HG03060 (cell line): ENCODE measurements at regions not wholly inside any gene's neighbourhood (a gene's known extent, or its start where the extent isn't known, plus 50 kb on each side); places are given as distances from the start of the nearest gene placed in this dataset.
"Not testable (repeated sequence)": the region's sequence is repeated elsewhere in the genome, so short reads cannot be mapped to it uniquely, and the experiment has no call there.

ENCODE experiments used
- ATAC-seq: cut with Tn5 transposase; IDR thresholded peaks from one replicate; pipeline ENCODE4 v1.9.1; 2021; ENCODE audit warnings: low read depth, moderate number of reproducible peaks; ENCODE audit not compliant: unreplicated experiment

DNA sequence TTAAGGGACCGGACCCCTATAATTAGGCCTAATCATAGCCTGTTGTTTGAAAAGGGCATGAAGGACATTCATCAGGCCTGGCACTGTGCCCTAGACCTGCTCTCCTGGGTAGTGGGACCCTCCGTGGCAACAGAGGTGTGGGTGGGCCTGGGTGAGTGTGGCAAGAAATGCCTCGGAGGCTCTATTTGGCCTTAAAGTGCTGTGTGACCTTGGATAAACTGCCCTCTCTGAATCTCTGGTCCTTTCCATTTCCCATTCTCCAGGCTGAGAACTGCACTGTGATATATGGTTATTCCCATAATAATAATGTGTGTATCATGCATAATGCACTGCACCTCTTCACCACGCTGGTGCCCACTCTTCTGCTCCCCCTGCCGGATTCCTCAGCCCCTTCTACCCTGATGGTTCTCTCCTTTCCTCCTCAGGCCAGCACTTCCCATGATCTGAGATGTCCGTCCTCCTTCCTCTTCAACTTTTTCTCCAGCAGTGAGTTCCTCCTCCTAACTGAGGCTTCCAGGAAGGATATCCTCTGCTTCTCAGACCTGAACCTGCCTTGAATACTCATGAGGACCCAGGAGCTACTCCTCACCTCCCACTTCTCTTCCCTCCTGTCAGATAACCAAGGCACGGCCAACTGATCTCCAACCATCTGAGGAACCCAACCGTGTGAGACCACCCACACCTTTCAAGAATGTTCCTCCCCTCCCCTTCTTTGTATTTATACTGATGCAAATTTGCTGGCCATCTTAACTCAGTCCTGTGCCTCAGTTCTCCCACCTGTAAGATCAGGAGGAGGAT lies 111.0 kb upstream of the PZP start:
- no peak for ATAC-seq

- not testable (repeated sequence) for ATAC-seq
These were observed 105.3 kb upstream of the PZP start for GRCh38 chr12:9313479-9313878.

- not testable (repeated sequence) for ATAC-seq
These were observed 104.5 kb upstream of the PZP start for GRCh38 chr12:9312406-9313392.

- ATAC-seq, result not testable (repeated sequence)
These were observed 103.3 kb upstream of the PZP start for GRCh38 chr12:9311454-9311853.

DNA sequence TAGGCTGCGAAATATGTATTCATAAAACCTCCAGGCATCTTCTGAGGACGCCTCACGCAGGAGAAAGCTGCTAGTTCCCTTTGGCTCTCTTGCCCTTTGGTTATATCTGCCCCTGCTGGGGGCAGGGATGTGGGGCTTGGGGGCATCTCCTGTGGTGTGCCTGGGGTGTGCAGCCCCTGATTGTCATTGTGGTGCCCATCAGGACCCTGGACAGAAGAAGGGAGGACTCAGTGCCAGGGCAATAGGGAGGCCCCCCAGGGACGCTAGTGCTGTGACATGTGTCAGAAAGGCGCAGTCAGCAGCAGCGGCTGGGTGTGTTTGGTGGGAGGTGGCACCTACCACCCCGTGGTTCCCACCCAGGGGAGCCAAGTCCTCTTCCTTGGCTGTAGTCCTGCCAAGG lies 102.5 kb upstream of the PZP start:
- not testable (repeated sequence) for ATAC-seq

DNA sequence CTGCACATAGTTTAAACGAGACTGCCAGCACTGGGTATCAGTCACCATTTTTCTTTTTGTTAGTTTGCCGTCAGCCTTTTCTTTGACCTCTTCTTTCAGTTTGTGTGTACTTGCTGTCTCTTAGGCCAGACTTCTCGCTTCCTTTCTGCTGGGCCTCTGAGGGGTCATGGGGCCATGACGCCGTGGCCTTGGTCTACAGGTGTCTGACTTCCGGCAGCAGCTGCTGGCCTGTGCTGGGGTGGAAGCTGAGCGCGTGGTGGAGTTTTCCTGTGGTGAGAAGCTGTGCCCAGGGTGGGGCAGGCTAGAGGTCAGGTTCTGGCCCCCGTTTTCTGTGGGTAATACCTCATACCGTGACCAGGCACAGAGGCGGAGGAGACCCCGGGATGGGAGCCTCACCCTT lies 101.6 kb upstream of the PZP start:
- not testable (repeated sequence) for ATAC-seq

DNA sequence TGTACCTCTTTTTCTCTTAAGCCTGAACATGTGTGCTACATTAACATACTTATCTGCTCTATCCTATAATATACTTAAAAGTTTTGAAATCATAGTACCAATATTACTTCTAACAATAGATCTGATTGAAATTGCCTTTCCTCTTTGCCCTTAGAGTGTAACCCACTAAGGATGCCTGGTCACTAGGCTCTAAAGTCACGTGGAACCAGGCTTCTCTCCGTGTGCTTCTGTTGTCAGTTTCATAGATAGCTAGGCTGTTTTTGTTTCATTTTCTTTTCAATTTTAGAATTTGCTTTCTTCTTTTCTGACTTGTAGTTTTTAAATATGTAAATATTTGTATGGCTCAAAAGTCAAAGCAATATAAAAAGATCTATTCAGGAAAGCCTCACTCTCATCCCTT lies 100.5 kb upstream of the PZP start:
- not testable (repeated sequence) for ATAC-seq

GRCh38 chr12:9308163-9308562 lies 100.0 kb upstream of the PZP start:
- not testable (repeated sequence) for ATAC-seq

GRCh38 chr12:9307255-9307654 lies 99.1 kb upstream of the PZP start:
- ATAC-seq, result not testable (repeated sequence)

- ATAC-seq, result not testable (repeated sequence)
These were observed 97.8 kb upstream of the PZP start for GRCh38 chr12:9306004-9306403.

DNA sequence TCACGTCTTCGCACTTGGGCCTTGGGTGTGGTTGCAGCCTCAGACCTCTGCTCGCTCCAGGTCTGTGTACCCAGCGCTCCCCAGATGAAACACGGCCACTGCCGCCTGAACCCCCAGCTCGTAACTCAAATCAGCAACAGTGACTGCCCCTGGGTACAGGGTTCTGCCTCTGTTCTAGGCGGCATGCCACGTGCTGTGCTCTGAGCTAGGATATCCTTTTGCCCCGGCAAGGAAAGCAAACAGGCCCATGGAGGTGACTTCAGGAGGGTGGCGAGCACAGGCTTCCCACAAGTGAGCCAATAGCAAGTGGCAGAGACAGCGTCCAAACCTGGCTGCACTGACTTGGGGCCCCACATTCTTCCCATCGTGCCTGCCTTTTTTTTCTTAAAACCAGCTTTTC lies 96.3 kb upstream of the PZP start:
- ATAC-seq, result not testable (repeated sequence)

DNA sequence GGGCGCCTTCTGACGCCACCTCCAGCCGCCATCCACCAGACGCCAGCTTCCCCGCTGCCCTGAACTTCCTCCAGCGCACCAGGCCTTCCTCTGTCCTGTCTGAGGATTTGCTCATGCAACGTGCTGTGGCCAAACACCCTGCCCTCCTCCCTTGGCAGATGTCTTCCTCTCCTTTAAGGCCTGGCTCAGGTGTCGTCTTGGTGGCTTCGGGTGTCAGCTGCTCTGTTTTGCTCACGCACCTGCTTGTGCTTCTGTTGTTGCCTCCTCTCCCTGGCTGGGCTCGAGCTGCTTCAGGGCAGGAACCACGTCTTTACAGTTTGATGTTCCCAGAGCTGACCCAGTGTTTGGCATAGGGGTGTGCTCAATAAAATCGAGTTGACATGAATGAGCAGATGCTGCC lies 87.7 kb upstream of the PZP start:
- not testable (repeated sequence) for ATAC-seq

DNA sequence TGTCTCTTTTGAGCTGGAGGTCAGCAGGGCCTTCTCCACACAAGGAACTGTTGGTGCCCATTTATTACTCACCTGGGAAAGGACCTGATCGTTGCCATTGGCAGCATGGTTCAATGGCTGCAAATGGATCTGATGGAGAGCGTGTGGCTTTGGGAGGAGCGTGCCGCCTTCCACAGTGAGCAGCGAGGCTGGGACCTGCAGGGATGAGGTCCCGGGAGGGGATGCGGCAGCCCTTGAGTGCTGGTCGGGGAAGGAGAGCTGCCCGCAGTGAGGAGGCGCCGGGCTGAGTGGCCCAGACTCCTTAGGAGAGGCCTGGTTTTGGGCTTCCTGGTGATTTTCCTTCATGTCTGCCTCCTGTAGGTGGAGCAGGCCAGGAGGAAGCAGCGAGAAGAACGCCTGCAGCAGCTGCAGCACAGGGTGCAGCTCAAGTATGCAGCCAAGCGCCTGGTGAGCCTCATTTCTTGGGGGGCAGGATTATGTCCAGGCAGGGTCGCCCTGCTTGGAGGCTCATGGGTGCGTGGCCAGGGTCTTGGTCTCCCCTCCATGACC lies 86.0 kb upstream of the PZP start:
- ATAC-seq, result not testable (repeated sequence)

DNA sequence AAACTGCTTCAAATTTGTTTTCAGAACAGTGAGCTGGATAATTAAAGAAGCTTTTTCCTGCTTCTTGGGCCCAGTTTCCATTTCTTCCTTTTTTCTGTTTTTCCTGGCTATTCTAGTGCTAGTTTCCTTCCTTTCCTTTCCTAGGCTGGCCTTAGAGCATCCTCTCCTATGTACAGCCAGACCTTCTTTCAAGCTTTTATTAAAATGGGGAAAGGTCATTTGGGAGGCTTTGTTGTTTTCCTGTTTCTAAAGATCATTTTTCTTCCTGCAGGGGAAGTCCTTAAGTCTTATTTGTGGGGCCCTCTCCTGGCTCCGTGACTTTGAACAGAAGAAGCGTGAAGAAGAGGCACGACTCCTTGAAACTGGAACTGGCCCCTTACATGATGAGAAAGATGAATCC lies 85.2 kb upstream of the PZP start:
- not testable (repeated sequence) for ATAC-seq

DNA sequence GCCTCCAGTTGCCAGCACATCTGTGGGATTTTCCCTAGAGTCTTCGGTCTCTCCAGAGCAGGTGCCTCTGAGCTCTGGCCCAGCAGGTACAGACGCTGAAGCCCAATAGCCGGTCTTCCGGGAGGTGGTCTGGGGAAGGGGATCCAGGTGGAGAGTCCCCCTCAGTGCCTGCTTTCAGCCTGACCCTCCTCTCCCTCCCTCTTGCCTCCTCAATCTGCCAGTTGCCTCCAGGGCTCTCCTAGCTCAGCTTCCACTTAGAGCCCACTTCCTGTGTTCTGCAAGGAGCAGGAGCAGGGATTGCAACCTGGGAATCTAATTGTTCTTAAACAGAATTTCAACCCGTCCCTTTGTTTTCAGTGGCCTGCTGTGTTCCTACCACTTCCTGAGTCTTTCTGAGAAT lies 81.8 kb upstream of the PZP start:
- not testable (repeated sequence) for ATAC-seq

- not testable (repeated sequence) for ATAC-seq
These were observed 76.5 kb upstream of the PZP start for GRCh38 chr12:9284724-9285123.

DNA sequence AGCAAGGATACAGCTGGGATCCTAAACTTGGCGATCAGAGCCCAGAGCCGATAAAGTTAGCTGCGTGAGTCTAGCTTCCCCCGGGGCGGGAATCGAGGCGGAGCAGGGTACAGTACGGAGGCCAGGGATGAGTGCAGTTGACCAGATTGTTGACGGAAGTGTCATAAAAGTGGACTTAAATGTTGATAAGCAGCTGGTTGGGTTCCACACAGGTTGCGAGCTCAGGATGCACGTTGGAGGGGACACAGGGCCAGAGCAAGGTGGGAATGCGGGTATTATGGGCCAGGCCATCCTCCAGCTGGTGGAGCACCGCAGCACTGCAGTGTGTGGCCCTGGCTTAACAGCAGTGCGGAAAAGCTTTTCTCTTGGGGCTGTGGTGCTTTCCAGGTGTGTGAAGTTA lies 76.0 kb upstream of the PZP start:
- not testable (repeated sequence) for ATAC-seq

- ATAC-seq, result not testable (repeated sequence)
These were observed 75.3 kb upstream of the PZP start for GRCh38 chr12:9283346-9284095.

DNA sequence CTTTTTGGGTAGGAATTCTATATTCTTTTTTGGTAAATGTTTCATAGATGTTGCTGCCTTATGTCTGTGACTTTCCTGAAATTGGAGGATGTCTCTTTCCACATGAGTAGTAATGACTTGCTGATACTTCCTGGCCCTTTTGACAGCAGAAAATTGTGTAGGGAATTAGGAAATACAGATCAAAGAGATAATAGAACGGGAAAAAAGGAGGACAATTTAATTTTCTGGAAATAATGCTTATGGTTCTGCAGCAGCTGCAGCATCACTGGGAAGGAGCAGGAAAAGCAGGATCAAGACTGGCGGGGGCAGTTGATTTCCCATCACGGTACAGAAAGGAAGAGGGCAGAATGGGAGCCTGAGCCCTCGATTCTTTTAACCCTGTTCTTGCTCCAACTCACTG lies 68.8 kb upstream of the PZP start:
- ATAC-seq, result no peak

DNA sequence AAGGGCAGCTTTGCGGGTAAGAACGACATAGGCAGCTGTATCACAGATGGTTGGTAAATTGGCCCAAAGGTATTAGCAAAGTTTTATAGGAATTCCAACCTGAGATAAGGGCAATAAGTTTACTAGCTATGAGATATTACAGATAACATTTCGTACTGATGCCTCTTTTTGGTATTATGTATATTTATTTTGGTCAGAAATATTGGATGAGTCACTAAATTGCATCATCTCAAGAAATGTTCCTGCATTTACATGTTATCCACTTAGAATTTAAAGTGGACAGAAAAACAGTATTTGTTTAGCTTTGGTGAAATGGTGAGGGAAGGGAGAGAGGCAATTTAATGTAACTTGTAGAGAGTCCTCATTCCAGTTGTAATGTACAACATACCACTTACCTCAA lies 65.1 kb upstream of the PZP start:
- ATAC-seq, result no peak
